ENCODE measurements at regions not wholly inside any gene's neighbourhood (a gene's known extent, or its start where the extent isn't known, plus 50 kb on each side); places are given as distances from the start of the nearest gene placed in this dataset.

GRCh38 chr20:39574061-39574460 lies 611.9 kb downstream of the DHX35 start:
- ChIA-PET POLR2A (ENCODE audit: partially characterized antibody) (no interaction called here), CTCF (ENCODE audit: partially characterized antibody) (interaction anchor here (1.6 kb wide), 1 partner anchor 13 kb away, joined by 4 read pairs; no protein-coding TSS in a partner anchor)
- Histone ChIP-seq H3K79me1 (ENCODE audit: low read depth, low read length) (no peaks in the 10 kb centered on the region), H2BK15ac (ENCODE audit: low read length) (no peak overlapping the region), H3K56ac (replicated peaks; ENCODE audit: insufficient read length, low read depth, low read length) (no peak overlapping the region), H2AFZ (ENCODE audit: low read length) (no peak overlapping the region), H4K91ac (replicated peaks; ENCODE audit: insufficient read length, low read length) (no peak overlapping the region), H3K4me3 (ENCODE audit: extremely low read depth in 1 of 4, insufficient read depth in 2 of 4, low read depth in 3 of 4, low read length in 4 of 4) (no peak overlapping the region), H2BK5ac (ENCODE audit: low read depth, low read length) (no peak overlapping the region), H3K4me1 (replicated peaks in 1 of 4; ENCODE audit: control insufficient read depth in 3 of 4, insufficient read depth in 4 of 4, low read length in 3 of 4) (no peaks in the 10 kb centered on the region), H3K27ac (ENCODE audit: low read depth, low read length) (no peak overlapping the region), H3K14ac (ENCODE audit: insufficient read length) (no peak overlapping the region), H4K20me1 (replicated peaks in 1 of 2; ENCODE audit: control insufficient read depth in 1 of 2, insufficient read depth in 2 of 2, low read length in 2 of 2) (no peaks in the 10 kb centered on the region), H3K4ac (replicated peaks; ENCODE audit: insufficient read length, low read depth, low read length) (no peak overlapping the region), H2BK20ac (ENCODE audit: low read length) (no peak overlapping the region), H3K23ac (ENCODE audit: insufficient read length) (no peak overlapping the region), H3K9ac (replicated peaks in 1 of 4; ENCODE audit: extremely low read depth in 1 of 4, low read depth in 3 of 4, low read length in 3 of 4) (no peak overlapping the region), H2BK120ac (replicated peaks; ENCODE audit: low read depth, low read length) (no peak overlapping the region), H3K36me3 (ENCODE audit: control insufficient read depth in 2 of 4, insufficient read depth in 4 of 4, low read length in 3 of 4) (no peaks in the 10 kb centered on the region), H2AK5ac (ENCODE audit: low read depth, low read length) (no peak overlapping the region), H4K8ac (ENCODE audit: extremely low read depth, insufficient read depth, low read length) (no peak overlapping the region), H2BK12ac (ENCODE audit: low read depth, low read length) (no peak overlapping the region), H3K18ac (ENCODE audit: extremely low read depth, low read length) (no peak overlapping the region), H3K9me3 (ENCODE audit: insufficient read depth in 2 of 2, low read depth in 1 of 2, low read length in 1 of 2) (0 out of 4 replicates have a peak, but pooled peaks cover 0 to 3% of the 10 kb centered on the region in 2 experiments), H3K23me2 (ENCODE audit: low read depth, low read length) (no peaks in the 10 kb centered on the region), H3K4me2 (ENCODE audit: insufficient read depth in 1 of 2, low read depth in 2 of 2, low read length in 2 of 2) (no peak overlapping the region), H3K27me3 (replicated peaks in 1 of 4; ENCODE audit: control insufficient read depth in 3 of 4, extremely low read depth in 1 of 4, insufficient read depth in 3 of 4, low read length in 3 of 4) (no peaks in the 10 kb centered on the region), H3K79me2 (ENCODE audit: control insufficient read depth in 1 of 2, insufficient read depth in 2 of 2, low read length in 2 of 2) (no peaks in the 10 kb centered on the region), H4K5ac (ENCODE audit: insufficient read length, low read depth, low read length) (no peak overlapping the region)
- DNase-seq (ENCODE audit: low read depth in 1 of 2, low spot score in 2 of 2) (no peak), FAIRE-seq (no peak)
- WGBS, 2 experiments (ENCODE audit: extremely low coverage in 1 of 2, insufficient coverage in 1 of 2, insufficient read length in 1 of 2, insufficient replicate concordance in 2 of 2, low coverage in 1 of 2, low lambda C conversion rate in 2 of 2, missing lambda C conversion rate in 1 of 2): 83% methylated on average over 2 of the region's 2 CpGs; no CpG with 5 or more reads in 1 of the 2 experiments
- no peak for TF ChIP-seq ZNF274 (IDR thresholded peaks at IDR 0.05; ENCODE audit: borderline replicate concordance, extremely low read depth, low read length)
- TF ChIP-seq JUN (IDR thresholded peaks at IDR 0.05; ENCODE audit: low read depth, low read length): no peak
- no peak for TF ChIP-seq GABPA (IDR thresholded peaks at IDR 0.05; ENCODE audit: borderline replicate concordance, insufficient read depth, low read length)
- no peak for TF ChIP-seq TAF1 (IDR thresholded peaks at IDR 0.05; ENCODE audit: low read depth, low read length)
- no peak for TF ChIP-seq SP4 (IDR thresholded peaks at IDR 0.05; ENCODE audit: low read length)
- TF ChIP-seq YY1 (IDR thresholded peaks at IDR 0.05; ENCODE audit: low read depth, low read length): no peak
- TF ChIP-seq TAF7 (optimal IDR thresholded peaks at IDR 0.05; ENCODE audit: borderline replicate concordance, low read depth, low read length): no peak
- no peak for TF ChIP-seq RAD21 (IDR thresholded peaks at IDR 0.05 in 1 of 2, conservative IDR thresholded peaks at IDR 0.05 in 1 of 2; ENCODE audit: low read depth in 2 of 2, low read length in 2 of 2)
- no peak for TF ChIP-seq CHD2 (IDR thresholded peaks at IDR 0.05; ENCODE audit: low read length)
